Psoas muscle (tissue), 7 donors: ENCODE measurements at regions not wholly inside any gene's neighbourhood (a gene's known extent, or its start where the extent isn't known, plus 50 kb on each side); places are given as distances from the start of the nearest gene placed in this dataset.

ENCODE experiments used
- ATAC-seq, 4 donors: fragments of 200-7000 bp; cut with Tn5 transposase; one replicate each; pipeline ENCODE4 v1.9.1; 2020; ENCODE audit warnings: moderate library complexity in 3 of 4, mild to moderate bottlenecking in 2 of 4
- DNase-seq, 2 donors: peaks; one replicate each; pipeline ENCODE4 v3.0.0-alpha.2; 2020
- H3K27ac ChIP-seq: fragments of 200-600 bp; one replicate; pipeline ENCODE4 v1.8.0; 2022
- H3K27me3 ChIP-seq, 3 donors: fragments of 200-600 bp in 1 of 3; one replicate each; pipeline versions ENCODE4 v1.6.1 to v1.8.0; 2013 to 2022; ENCODE audit warnings: low read length in 2 of 3, mild to moderate bottlenecking in 2 of 3, moderate library complexity in 1 of 3; ENCODE audit not compliant: insufficient read depth in 3 of 3
- H3K36me3 ChIP-seq, 2 donors: fragments of 200-600 bp in 1 of 2; one replicate each; pipeline versions ENCODE4 v1.6.1 to v1.8.0; 2013 to 2022; ENCODE audit warnings: low read depth in 1 of 2, mild to moderate bottlenecking in 1 of 2, moderate library complexity in 1 of 2; ENCODE audit not compliant: insufficient read depth in 1 of 2
- H3K4me1 ChIP-seq: fragments of 200-600 bp; one replicate; pipeline ENCODE4 v1.8.0; 2022
- H3K4me3 ChIP-seq: fragments of 200-600 bp; one replicate; pipeline ENCODE4 v1.8.0; 2022; ENCODE audit warnings: mild to moderate bottlenecking
- H3K9me3 ChIP-seq: fragments of 200-600 bp; one replicate; pipeline ENCODE4 v1.8.0; 2022
- WGBS, 3 donors: extraction: QIAGEN DNeasy Blood & Tissue Kit; methylation state at CpG; one replicate each; pipeline versions ENCODE4 v1.1.6 to v1.1.7; 2013; 5-methylcytosine and 5-hydroxymethylcytosine counted together
- intact Hi-C, 2 donors: fragments of 100-400 bp; cut with DNase I; formaldehyde crosslinking; loops; one replicate each; pipeline versions ENCODE4 v1.11.0 to v1.14.2; 2022
- TF ChIP-seq, protein P1 (sequence below): fragments of 200-600 bp; IDR thresholded peaks from one replicate; pipeline ENCODE4 v1.8.0; 2022; ENCODE audit warnings: antibody characterized with exemption
- donor health status: healthy with polysubstance abuse.
- donor health status: DM: no; HTN: no; CAD: no; lungs with moderate emphysema.
- donor health status: Bipolar disorder and iron deficiency.
- donor health status: healthy.
- donor health status: DM: yes; HTN: yes; CAD: no.
- donor health status: DM: no; HTN: no; CAD: no.
- donor health status: DM: yes; HTN: yes; CAD: no.

DNA sequence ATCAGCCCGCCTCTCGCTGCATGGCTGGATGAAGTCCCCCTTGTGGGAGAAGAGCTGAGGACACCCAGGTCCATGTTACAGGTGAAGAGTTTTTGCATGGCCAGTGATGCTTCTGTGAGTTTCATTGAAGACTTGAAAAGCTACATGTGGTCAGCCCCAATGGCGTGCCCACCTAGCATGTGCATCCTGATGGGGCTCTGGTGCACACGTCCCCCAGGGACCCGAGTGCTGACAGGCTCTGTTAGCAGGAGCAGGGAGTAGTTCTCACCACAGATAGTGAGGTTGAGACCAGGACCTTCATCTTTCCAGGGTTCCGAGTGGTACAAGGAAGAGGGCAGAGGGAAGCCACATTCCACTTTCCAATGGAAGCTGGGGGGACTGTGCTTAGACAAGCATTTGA, 184.8 kb upstream of the C1orf174 start:
- Histone ChIP-seq H3K27ac (no peak overlapping the region), H3K36me3 (no peaks in the 10 kb centered on the region), H3K27me3 (peaks cover 0 to 18% (median 6%) of the 10 kb centered on the region in 3 donors), H3K4me3 (no peak overlapping the region), H3K4me1 (no peaks in the 10 kb centered on the region), H3K9me3 (no peaks in the 10 kb centered on the region)
- intact Hi-C loops = no loop called here
- ATAC-seq = no peak
- WGBS, 3 donors = 85 to 91% (median 88%) methylated on average over 6 of the region's 6 CpGs
- TF ChIP-seq, protein P1, sequence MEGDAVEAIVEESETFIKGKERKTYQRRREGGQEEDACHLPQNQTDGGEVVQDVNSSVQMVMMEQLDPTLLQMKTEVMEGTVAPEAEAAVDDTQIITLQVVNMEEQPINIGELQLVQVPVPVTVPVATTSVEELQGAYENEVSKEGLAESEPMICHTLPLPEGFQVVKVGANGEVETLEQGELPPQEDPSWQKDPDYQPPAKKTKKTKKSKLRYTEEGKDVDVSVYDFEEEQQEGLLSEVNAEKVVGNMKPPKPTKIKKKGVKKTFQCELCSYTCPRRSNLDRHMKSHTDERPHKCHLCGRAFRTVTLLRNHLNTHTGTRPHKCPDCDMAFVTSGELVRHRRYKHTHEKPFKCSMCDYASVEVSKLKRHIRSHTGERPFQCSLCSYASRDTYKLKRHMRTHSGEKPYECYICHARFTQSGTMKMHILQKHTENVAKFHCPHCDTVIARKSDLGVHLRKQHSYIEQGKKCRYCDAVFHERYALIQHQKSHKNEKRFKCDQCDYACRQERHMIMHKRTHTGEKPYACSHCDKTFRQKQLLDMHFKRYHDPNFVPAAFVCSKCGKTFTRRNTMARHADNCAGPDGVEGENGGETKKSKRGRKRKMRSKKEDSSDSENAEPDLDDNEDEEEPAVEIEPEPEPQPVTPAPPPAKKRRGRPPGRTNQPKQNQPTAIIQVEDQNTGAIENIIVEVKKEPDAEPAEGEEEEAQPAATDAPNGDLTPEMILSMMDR = no peak
- DNase-seq = no peak

- TF ChIP-seq, protein P1 = no peak
- WGBS, 3 donors = 26 to 34% (median 29%) methylated on average over 5 of the region's 5 CpGs
- no peak for ATAC-seq
- intact Hi-C loops = no loop called here
- no peaks in the 10 kb centered on the region for H3K9me3 ChIP-seq
- no peaks in the 10 kb centered on the region for H3K36me3 ChIP-seq
- H3K4me1 ChIP-seq = no peaks in the 10 kb centered on the region
- no peak for DNase-seq
- H3K4me3 ChIP-seq = no peak overlapping the region
- H3K27me3 ChIP-seq = peaks cover 0 to 18% (median 6%) of the 10 kb centered on the region in 3 donors
- H3K27ac ChIP-seq = no peak overlapping the region
Observed at GRCh38 chr1:4085546-4085945, 185.5 kb upstream of the C1orf174 start.

GRCh38 chr1:4086085-4086850, 186.2 kb upstream of the C1orf174 start:
- WGBS, 3 donors = 78 to 82% (median 81%) methylated on average over 14 of the region's 14 CpGs
- ATAC-seq = no peak
- TF ChIP-seq, protein P1 = no peak
- Histone ChIP-seq H3K9me3 (no peaks in the 10 kb centered on the region), H3K4me3 (no peak overlapping the region), H3K4me1 (no peaks in the 10 kb centered on the region), H3K27ac (no peak overlapping the region), H3K36me3 (no peaks in the 10 kb centered on the region), H3K27me3 (peaks cover 0 to 12% (median 6%) of the 10 kb centered on the region in 3 donors)
- DNase-seq = no peak
- intact Hi-C loops = no loop called here

GRCh38 chr1:4086921-4087320, 186.8 kb upstream of the C1orf174 start:
- H3K4me1 ChIP-seq = no peaks in the 10 kb centered on the region
- intact Hi-C loops = no loop called here
- no peak overlapping the region for H3K4me3 ChIP-seq
- no peaks in the 10 kb centered on the region for H3K36me3 ChIP-seq
- no peaks in the 10 kb centered on the region for H3K9me3 ChIP-seq
- ATAC-seq (no peak), DNase-seq (no peak)
- TF ChIP-seq, protein P1 = no peak
- H3K27me3 ChIP-seq = peaks cover 0 to 5% (median 4%) of the 10 kb centered on the region in 3 donors
- H3K27ac ChIP-seq = no peak overlapping the region
- 80 to 88% (median 83%) methylated on average over 4 of the region's 4 CpGs for WGBS, 3 donors
